H1 (cell line): ENCODE measurements at regions not wholly inside any gene's neighbourhood (a gene's known extent, or its start where the extent isn't known, plus 50 kb on each side); places are given as distances from the start of the nearest gene placed in this dataset.

Experiments
- CTBP2 ChIP-seq: IDR thresholded peaks from 2 replicates; pipeline ENCODE4 v1.7.0; 2011; ENCODE audit warnings: borderline replicate concordance, mild to moderate bottlenecking, moderate library complexity, mixed read lengths, low read length; ENCODE audit not compliant: insufficient read depth, insufficient read length
- PHF8 ChIP-seq: fragments of 200-600 bp; sonication (generic); conservative IDR thresholded peaks from 2 replicates; pipeline ENCODE4 v1.7.1; 2012; ENCODE audit warnings: low read depth, mild to moderate bottlenecking, inconsistent platforms, low read length, moderate library complexity
- RBBP5 ChIP-seq: IDR thresholded peaks from 2 replicates; pipeline ENCODE4 v1.7.1; 2012; ENCODE audit warnings: low read depth, mild to moderate bottlenecking, inconsistent platforms, low read length, moderate library complexity, borderline replicate concordance
- RFX5 ChIP-seq: IDR thresholded peaks from 2 replicates; pipeline ENCODE4 v1.6.1; 2011; ENCODE audit warnings: low read depth, low read length, improper control_type of control experiment, borderline replicate concordance
- SIN3A ChIP-seq, 2 experiments: IDR thresholded peaks in 1 of 2; conservative IDR thresholded peaks in 1 of 2; 2 replicates each; pipeline ENCODE4 v1.6.1; 2011 to 2012; ENCODE audit warnings: low read length in 2 of 2, improper control_type of control experiment in 1 of 2, low read depth in 1 of 2, mild to moderate bottlenecking in 1 of 2
- SP1 ChIP-seq: IDR thresholded peaks from 2 replicates; pipeline ENCODE4 v1.6.1; 2011; ENCODE audit warnings: low read depth, low read length
- TF ChIP-seq, protein P1 (sequence below), 3 experiments: IDR thresholded peaks; 1 replicate in 2 of 3; 2 replicates in 1 of 3; pipeline versions ENCODE4 v1.5.1 to v1.6.1; 2011; ENCODE audit warnings: low read length in 3 of 3, mild to moderate bottlenecking in 3 of 3, inconsistent platforms in 2 of 3, low read depth in 1 of 3, moderate library complexity in 1 of 3; ENCODE audit not compliant: insufficient read depth in 1 of 3; ENCODE audit errors: control extremely low read depth in 1 of 3

DNA sequence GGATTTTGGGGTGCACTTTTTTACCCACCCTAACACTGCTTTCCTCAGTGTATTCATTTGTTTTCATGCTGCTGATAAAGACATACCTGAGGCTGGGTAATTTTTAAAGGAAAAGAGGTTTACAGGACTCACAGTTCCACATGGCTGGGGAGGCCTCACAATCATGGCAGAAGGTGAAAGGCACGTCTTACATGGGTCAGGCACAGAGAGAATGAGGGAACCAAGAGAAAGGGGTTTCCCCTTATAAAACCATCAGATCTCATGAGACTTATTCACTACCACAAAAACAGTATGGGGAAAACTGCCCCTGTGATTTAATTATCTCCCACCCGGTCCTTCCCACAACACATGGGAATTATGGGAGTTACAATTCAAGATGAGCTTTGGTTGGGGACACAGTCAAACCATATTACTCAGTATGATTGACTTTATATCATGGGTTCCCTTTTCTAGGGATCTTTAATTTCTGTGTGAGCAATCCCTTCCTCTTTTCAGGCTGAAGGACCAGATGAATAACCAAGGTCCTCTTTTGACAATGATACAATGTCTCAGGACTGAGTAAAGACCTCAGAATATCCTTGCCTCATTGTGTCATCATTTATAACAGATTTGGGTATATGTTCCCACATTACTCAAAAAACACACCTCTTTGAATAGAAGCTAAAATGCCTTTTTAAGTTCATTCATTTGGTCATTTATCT is 100.1 kb upstream of the TRIB2 start (continued):
- TF ChIP-seq, protein P1, sequence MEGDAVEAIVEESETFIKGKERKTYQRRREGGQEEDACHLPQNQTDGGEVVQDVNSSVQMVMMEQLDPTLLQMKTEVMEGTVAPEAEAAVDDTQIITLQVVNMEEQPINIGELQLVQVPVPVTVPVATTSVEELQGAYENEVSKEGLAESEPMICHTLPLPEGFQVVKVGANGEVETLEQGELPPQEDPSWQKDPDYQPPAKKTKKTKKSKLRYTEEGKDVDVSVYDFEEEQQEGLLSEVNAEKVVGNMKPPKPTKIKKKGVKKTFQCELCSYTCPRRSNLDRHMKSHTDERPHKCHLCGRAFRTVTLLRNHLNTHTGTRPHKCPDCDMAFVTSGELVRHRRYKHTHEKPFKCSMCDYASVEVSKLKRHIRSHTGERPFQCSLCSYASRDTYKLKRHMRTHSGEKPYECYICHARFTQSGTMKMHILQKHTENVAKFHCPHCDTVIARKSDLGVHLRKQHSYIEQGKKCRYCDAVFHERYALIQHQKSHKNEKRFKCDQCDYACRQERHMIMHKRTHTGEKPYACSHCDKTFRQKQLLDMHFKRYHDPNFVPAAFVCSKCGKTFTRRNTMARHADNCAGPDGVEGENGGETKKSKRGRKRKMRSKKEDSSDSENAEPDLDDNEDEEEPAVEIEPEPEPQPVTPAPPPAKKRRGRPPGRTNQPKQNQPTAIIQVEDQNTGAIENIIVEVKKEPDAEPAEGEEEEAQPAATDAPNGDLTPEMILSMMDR (IDR thresholded peaks at IDR 0.05; ENCODE audit: control extremely low read depth in 1 of 3, insufficient read depth in 1 of 3, low read depth in 1 of 3, low read length in 3 of 3) = no peak
- TF ChIP-seq RFX5 = no peak
- no peak for TF ChIP-seq RBBP5
- no peak for TF ChIP-seq SIN3A (conservative IDR thresholded peaks at IDR 0.05 in 1 of 2, IDR thresholded peaks at IDR 0.05 in 1 of 2; ENCODE audit: low read depth in 1 of 2, low read length in 2 of 2)
- no peak for TF ChIP-seq SP1
- TF ChIP-seq CTBP2 = no peak
- TF ChIP-seq PHF8 = no peak
